DLD1 (cell line): ENCODE measurements at regions not wholly inside any gene's neighbourhood (a gene's known extent, or its start where the extent isn't known, plus 50 kb on each side); places are given as distances from the start of the nearest gene placed in this dataset.
"Not testable (repeated sequence)": the region's sequence is repeated elsewhere in the genome, so short reads cannot be mapped to it uniquely, and the experiment has no call there.

Source experiments
- in situ Hi-C: cut with HindIII; loops from 2 replicates; pipeline ENCODE4 v1.10.0; 2017; ENCODE audit warnings: low sequenced_read_pairs

DNA sequence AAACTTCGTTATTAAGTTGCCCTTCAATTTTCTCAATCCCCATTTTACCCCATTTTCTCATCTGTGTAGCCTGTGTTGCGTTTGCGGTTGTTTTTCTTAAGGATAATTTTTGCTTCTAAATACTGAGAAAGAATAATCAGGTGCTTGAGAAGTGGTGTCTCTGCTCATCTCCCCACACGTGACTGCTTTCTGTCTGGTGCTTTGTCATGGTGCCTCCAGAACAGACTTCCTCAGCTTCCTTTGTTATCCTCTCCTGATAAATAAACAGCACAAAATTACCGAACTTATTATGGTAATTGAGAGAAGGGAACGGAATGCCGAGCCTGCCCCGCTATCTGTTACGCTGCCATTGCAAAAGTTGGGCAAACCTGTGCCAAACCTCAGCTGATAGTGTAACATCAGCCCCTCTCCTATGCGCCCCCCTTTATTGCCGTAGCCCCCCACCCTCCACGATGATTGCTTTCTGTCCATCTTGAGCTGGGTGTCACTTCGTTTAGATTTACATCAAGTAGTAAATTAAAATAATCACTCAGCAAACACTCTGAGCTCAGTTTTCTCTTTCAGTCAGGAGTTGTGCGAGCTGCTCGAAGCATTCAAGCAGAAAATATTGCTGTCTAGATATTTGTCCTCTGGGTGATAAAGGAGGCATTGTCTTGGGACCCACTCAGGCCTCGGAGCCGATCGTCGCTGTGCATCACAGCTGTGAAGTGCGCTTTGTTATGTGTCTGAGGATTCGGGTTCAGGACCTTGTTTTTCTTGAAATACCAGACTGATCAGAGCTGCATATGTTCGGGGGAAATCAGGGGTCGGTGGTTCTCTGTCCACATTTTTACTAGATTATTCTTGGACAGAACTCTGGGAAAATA lies 1008.5 kb upstream of the FANCL start:
- in situ Hi-C loops = no loop called here

DNA sequence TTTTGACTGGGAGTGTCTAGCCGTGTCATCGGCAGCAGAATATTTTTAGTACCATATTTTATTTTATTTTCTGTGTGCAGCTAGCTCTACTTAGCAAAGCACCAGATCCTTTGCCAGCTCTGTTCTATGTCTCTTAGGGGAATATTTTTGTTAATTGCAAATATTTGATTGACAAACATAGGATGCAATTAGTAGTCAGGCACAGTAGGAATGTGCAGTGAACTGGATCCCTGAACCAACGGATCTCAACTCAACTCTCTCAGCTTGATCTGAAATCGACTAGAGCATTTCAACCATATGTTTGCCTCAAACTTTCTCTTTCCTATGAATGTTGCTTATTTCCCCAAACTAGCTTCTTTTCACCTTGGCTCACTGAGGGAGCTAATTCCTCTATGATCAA lies 998.0 kb upstream of the FANCL start:
- in situ Hi-C loops = no loop called here

DNA sequence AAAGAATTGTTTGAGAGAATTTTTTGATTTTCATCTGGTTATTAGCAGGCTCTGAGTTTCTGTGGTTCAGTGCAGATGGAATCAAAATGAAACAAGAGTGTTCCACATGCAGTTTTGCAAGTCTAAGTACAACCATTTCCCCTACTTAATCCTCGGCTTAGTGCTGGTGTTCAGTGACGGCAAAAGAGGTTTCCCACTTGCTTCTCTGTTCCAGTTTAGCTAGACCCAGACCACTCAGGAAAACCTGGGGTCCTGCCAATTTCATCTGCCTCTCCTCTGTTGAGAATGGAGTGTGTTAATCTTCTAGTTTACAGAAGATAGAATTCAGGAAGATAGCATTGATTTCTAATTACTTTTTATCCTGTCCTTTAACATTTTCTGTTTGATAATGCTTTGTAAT lies 996.2 kb upstream of the FANCL start:
- in situ Hi-C loops = no loop called here

DNA sequence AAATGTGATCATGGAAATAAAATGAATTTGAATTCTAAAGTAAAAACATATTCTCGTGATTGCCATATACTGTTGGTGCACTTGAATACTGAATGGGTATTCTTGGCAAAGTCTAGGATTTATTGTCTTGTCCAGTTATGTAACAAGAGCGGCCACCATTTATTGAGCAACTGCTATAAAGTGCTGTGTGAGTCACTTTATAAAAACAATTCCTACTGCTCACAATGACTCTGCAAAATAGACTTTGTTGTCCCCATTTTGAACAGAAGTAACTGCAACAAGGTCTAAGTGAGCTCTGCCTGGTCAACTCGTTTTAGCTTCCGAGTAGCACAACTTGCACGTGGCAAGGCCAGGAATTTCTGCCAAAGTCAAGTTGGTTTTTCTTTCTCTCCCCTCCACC lies 995.6 kb upstream of the FANCL start:
- in situ Hi-C loops = no loop called here

DNA sequence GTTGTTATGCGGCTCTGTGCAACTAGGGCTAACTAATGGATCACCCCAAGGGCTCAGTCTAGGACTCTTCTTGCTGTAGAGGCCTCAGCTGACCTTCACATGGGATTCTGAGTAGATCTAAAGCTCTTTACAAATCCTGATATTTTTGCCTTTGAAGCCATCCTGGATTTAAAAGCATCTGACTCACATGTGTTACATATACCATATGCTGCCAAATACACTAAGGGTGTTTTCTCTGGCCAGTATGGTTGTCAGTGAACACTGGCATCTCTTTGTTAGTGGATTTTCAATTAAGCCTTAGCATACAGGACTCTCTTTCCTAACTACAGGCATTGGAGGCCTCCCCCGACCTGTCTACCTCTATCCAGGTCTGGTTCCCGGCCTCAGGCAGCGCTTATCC lies 992.8 kb upstream of the FANCL start:
- in situ Hi-C loops = no loop called here

DNA sequence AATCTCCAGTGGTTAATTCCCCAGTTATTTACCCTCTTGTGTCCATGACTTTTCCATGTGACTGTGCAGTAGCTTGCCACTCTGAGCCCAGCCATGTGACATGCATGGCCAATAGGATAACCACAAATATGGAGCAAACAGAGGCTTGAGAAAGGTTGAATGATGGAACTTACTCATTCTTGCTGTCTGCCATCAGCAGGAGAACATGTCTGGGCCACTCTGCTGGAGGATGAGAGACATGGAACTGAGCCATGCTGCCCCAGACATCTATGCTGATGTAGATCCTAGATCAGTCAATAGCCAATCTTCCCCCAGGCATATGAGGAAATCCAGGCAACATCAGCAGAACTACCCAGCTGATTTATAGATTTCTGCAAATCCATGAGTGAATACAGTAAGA lies 992.3 kb upstream of the FANCL start:
- in situ Hi-C loops = no loop called here

DNA sequence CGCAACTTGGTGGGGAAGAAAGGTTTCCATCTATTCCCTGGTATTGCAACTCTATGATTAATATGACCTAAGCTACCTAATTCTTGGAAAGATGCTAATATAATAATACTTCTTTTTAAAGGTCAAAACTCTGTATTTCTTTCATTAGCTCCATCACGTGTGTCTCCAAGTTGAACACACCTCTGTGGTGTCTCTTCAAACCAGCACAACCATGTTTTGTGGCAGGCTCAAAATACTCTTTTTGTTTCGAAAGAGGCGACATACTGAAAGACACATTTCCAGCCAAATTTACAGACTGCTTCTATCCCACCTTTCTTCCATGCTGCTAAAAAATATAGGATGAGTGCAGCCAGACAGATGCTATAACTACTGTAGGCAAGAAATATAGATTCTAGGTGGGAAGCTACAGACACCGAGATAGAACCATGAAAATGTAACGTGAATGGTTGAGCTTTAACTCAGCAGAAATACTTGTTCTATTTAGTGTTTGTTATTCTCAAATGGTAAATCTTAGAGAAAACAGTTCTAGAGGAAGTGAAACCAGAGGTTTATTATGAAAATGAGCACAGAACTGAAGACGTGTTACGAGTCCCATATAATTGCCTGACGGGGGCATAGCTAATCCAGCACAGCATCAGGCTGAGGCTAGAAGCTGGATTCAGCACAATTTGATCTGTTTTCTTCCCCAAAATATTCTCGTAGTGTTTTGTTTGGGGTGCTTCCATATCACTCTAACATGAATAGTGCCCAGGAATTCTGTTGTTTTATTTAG lies 991.5 kb upstream of the FANCL start:
- in situ Hi-C loops = no loop called here

DNA sequence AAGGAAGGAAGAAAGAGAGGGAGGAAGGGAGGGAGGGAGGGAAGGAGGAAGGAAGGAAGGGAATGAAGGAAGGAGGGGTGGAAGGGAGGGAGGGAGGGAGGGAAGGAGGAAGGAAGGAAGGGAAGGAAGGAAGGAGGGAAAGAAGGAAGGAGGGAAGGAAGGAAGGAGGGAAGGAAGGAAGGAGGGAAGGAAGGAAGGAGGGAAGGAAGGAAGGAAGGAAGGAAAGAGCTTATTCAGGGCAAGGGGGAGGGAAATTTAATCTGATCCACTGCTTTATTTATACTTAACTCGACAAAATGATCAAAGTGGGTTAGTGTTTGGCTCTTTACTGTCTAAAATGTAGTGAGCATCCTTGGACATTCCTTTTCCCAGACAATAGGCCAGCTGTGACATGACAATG lies 985.2 kb upstream of the FANCL start:
- in situ Hi-C loops = not testable (repeated sequence)

DNA sequence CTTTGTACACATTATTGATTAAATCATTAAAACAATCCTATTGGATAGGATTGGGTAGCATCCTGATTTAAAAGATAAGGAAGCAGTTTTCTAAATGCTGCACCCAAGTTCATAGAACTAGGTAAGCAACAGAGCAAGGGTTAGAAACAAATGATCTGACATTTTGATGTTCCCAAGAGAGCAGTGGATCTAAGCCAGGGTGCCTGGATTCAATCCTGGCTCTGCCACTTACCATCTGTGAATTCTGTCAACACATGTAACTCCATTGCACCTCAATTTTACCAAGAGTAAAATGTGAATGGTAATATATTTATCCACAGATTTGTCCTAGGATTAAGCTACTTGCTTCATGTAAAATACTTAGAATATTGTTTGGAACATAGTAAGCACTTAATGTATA lies 982.6 kb upstream of the FANCL start:
- in situ Hi-C loops = no loop called here

DNA sequence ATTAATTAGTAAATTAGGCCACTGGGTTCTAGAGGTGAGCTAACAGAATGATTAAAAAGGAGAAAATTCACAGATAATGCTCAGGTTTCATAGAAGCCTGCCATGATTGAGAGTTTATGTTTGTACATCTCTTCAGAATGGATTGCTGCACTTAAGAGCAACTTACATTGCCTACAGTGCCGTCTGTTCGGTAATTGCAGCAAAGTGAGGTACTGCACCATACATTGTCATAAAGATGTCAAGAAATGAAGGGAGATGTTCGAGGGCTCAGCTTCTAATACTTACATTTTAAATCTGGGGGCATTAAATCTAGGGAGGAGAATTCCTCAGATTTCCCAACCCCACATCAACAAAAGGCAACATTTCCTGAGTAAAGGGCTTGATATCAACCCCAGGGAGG lies 976.2 kb upstream of the FANCL start:
- in situ Hi-C loops = no loop called here

DNA sequence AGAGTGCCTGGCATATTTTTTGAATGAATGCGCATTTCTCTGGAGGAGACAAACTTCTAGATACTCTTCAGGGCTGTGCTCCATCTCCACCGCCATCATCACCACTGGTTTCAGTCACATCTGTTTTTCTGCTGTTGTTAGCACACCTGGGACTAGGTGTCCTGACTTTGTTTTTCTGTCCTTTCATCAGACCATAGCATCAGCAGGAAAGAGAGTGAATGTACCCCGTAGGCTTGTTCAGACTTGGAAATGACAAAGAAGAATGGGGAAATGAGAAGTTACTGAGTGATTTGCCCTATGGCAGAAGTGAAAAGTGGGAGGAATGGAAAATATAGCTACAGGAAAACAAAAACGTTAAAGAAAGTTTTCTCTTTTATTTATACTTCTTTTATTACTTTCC lies 965.2 kb upstream of the FANCL start:
- in situ Hi-C loops = no loop called here

DNA sequence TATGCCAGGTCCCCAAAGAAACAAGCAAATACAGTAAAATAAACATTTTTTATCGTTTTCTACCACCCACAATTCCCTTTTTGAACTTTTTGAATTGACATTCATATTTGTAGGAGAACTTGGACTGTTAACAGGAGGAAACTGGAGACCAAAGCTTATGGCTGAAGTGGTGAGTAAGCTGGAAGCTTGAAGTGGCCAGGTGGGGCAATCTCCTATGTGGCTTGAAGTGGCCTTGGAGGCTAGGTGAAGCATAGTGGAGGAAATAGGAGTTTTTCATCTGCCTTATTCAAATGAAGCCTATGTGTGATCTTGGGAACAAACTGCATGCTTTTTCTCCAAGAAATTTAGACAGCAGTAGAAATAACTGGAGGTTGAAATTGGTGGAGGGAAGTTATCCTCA lies 962.9 kb upstream of the FANCL start:
- in situ Hi-C loops = no loop called here

DNA sequence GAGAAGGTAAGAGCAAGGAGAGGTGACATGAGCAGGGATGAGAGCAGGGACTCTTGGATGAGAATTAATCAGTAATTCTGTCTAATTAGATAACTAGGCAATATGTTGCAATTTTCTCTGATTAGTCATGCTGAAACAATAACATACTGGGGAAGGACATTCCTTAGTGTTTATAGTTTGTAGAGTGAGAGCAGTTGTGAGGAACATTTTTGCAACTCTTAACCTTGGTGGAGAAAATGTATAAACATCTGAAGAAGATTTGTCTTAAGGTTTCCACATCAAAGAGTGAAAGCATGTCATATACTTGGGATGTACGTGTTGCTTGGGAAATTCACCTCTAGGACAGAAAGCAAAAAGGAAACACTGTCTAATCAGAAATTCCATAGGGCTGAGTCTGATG lies 955.4 kb upstream of the FANCL start:
- in situ Hi-C loops = no loop called here

DNA sequence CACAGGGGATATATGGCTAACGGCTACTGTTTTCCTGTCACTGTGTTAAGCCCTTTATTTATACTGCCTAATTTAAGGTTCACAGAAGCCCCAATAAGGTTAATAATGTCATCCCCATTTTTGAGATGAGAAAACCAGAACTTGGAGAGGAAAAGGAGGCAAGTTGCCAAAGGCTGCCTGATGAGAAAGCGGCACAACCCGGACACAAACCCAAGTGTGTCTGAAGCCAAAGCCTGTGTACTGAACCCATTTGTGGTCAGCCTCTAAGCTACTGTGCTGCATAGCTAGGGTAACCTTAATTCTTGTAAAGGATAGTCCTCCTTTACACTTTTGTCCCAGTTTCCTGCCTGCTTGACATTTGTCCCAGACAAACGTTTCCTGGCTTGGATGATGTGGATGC lies 954.7 kb upstream of the FANCL start:
- in situ Hi-C loops = no loop called here

DNA sequence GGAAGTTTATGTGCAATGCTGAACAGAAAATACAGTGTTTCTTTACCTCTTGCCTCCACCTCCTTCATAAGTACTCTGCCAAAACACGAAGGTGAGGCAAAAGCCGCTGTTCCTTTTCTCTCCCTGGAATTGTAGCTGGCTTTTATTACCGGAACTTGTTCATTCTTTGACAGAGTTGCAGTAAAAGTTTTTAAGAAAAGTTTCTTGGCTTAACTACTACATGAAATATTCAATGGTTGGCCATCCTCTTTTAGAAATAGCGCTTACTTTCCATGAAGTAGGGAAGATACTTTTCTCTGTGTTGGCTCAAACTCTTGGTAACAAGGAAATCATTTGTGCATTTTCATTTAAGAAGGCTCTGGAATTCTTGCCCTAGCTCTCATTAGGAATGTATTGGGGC lies 950.7 kb upstream of the FANCL start:
- in situ Hi-C loops = no loop called here

DNA sequence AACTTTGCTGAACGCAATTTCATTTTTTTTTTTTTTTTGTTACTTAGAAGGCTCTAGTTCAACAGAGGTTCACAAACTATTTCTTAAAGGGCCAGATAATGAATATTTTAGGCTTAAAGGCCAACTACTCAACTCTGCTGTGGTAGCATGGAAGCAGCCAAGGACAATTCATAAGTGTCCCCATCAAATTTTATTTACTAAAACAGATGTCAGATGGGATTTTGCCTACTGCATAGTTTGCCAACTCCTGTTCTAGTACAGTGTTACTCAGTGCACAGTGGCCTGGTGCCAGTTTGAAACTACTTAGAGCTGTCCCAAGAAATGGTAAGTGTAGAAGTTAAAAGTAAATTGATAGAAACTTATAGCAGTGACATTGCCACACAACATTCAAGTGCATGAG lies 949.4 kb upstream of the FANCL start:
- in situ Hi-C loops = no loop called here

DNA sequence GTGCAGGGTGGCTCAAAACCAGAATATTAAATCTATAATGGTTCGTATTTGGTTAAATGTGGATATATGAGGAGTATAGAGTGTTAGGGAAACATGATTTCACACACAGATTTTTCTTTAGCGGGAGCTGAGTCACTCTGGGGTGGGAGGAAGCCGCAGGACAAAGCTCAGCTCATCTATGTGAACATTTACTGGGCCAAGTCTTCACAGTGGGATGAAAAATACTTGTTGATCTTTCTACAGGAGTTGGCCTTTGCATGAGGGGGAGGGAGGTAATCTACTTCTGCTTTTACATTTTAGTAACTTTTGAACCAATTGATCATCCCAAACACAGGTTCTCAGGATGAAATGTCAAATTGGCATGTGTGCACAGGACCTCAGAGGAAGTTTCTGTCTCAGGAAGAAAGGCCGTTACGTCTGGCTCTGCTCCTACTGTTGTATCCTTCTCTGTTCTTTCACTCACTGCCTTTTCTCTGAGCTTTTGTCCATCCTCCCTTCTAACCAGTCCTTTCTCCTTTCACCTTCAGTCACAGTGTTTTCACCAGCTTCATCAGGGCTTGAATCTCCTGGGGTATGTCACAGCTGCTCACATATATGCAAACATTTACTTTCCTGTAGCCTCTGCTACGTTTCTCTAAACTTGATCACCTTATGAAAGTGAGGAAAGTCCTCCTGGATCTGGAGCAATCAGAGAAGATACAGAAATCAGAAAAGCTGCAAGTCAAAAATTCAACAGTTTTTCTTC lies 943.3 kb upstream of the FANCL start:
- in situ Hi-C loops = no loop called here

DNA sequence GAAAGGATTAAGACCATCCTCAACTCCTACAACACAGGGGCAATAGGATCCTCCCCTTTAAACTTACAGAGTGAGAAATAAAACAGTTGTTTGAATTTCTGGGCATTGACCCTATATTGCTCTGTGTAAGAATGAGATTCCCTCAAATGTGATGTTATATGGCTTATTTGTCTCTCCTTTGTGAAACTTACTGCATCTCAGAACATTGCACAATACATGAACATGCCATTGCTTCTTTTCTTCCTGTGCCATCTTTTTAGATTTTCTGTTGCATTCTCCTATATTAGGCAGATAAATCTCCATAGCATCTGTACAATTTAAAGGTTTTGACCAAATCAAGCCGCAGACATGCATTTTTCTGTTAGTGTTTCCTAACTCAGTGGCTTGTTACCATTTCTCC lies 941.9 kb upstream of the FANCL start:
- in situ Hi-C loops = no loop called here

DNA sequence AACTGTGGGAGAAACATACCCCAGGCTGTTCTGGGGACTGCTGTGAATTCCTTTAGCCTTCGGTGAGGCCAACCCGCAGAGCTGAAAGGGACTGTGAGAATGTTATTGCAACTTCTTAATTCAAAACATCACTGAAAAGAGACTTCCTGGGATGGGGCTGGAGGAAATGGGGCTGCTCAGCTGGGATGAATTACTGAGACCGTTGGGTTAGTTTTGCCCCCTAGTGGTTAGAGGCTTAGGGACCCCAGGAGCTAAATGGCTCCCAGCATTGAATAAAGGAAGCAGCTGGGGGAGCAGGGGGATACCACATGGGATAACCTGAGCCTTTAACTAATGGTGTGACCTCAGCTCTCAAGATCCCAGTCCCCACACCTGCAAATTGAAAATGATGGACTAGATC lies 941.1 kb upstream of the FANCL start:
- in situ Hi-C loops = no loop called here

DNA sequence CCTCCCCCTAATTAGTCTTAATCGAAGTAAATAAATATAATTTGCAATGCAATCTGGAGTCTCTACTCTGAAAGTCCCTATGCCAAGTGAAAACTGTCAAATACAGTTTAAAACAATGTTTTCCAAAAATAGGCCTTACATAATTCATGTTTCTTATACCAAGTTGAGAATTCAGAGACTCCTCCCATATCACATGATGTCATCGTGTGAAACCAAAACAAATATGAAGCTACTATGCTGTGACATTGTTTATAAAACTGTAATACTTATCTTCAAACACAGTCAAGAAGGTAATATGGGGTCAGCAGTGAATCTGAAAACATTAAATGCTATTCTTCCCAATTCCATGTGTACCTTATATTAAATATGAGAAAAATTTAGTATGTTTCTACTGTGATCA lies 940.2 kb upstream of the FANCL start:
- in situ Hi-C loops = no loop called here

DNA sequence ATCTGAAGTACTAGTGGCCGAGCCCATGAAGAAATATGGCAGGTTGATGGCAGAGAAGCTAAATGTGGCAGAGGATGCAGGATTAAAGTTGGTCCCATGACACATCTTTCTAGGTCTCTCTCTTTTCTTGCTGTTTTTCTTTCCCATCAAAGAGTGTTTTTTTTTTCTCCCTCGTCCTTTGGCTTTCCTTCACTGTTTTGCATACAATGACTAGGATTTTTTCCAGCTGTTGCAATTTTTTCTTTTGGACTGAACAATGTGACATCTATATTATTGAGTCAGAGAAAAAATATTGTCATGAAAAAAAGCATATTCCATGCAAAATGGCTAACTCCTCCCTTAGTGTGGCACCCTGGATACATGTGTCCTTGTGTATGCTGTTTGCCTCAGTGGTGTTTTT lies 939.5 kb upstream of the FANCL start:
- in situ Hi-C loops = no loop called here

DNA sequence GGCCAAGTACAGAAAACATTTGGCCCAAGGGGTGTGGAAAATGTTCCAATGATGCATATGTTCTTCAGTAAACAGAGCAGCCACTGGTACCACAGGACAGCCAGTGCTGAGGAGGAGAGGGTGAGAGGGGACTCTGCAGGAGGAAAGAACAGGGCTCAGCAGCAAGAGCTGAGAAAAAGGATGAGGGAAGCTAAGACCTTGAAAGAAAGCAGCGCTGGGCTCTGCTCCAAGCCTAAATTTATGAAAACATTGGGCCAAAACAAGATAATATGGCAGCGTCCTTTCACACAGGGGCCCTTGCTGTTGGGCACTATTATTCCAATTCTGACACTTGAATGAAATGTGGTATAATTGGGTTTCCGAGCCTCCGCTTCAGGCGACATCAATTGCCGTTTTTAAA lies 939.0 kb upstream of the FANCL start:
- in situ Hi-C loops = no loop called here
